GM10266 (cell line): ENCODE measurements at regions not wholly inside any gene's neighbourhood (a gene's known extent, or its start where the extent isn't known, plus 50 kb on each side); places are given as distances from the start of the nearest gene placed in this dataset.

Experiments used
- DNase-seq: peaks from one replicate; pipeline ENCODE4 v3.0.0; 2012; ENCODE audit errors: extremely low spot score
- CTCF ChIP-seq: IDR thresholded peaks from 2 replicates; pipeline ENCODE4 v1.5.1; 2012; ENCODE audit warnings: mild to moderate bottlenecking, low read depth; ENCODE audit not compliant: control insufficient read depth, insufficient read depth; ENCODE audit errors: missing control alignments

GRCh38 chr10:88080213-88080612 lies 216.8 kb downstream of the PTEN start:
- TF ChIP-seq CTCF, result no peak
- DNase-seq, result no peak

- DNase-seq, result no peak
- no peak for TF ChIP-seq CTCF
Measured at GRCh38 chr10:88081457-88082054, 218.1 kb downstream of the PTEN start.

GRCh38 chr10:88082391-88082790 lies 219.0 kb downstream of the PTEN start:
- TF ChIP-seq CTCF, result no peak
- no peak for DNase-seq

- no peak for DNase-seq
- no peak for TF ChIP-seq CTCF
Measured at GRCh38 chr10:88082806-88083596, 219.6 kb downstream of the PTEN start.

- no peak for TF ChIP-seq CTCF
Measured at GRCh38 chr10:88083597-88083989, 220.2 kb downstream of the PTEN start.

GRCh38 chr10:88086187-88086960 lies 222.9 kb downstream of the PTEN start:
- no peak for DNase-seq
- no peak for TF ChIP-seq CTCF

More at GRCh38 chr10:88083597-88083989, 220.2 kb downstream of the PTEN start:
- DNase-seq, result no peak
